Activated CD4-positive, alpha-beta T cell treated with anti-CD3 and anti-CD28 coated beads, Interleukin-2, amount 50 U/mL, for 1 hour (primary cell): ENCODE measurements at regions not wholly inside any gene's neighbourhood (a gene's known extent, or its start where the extent isn't known, plus 50 kb on each side); places are given as distances from the start of the nearest gene placed in this dataset.
"Not testable (repeated sequence)": the region's sequence is repeated elsewhere in the genome, so short reads cannot be mapped to it uniquely, and the experiment has no call there.

Source experiments
- DNase-seq: peaks from one replicate; pipeline ENCODE4 v3.0.0-alpha.2; 2020

DNA sequence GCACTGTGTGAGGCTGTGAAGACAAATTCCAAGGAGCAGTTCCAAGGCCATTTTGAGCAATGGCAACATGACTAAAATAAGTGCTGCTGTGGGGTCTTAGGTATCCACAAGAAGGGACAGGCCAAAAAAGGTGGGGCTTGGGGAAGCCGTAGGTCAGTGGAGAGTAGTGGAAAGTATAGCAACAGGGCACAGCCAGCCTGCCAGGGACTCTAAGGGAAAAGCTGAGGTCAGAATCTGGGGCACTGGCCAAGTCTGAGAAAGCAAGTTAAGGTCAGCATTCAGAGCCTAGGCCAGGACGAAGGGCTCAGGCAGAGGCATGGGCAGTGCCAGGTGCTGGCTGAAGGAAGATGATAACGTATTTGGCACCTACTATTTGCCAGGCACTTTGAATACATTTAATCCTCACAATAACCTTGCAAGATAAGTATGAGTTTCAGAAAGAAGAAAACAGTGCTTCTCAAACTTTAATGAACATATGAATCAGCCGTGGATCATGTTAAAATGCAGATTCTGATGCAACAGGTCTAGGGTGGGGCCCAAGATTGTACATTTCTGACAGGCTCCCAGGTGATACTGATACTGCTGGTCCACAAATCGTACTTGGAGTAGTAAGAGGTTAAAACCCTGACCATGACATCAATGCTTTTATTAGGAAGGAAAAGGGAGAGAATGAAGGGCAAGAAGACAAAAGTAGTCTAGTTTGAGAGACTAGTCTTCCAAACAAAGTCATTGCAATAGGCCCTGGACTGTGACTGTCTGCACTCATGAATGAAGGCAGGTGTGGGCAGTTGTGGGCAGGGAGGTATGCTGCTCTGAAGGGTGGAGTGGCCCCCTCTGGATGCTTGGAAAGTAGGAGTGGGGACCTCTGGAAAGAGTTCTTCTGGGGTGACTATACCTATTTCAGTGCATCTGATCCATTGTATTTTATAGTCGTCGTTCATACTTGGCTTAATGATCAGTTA lies 106.3 kb upstream of the ANKRD28 start:
- DNase-seq, result no peak

DNA sequence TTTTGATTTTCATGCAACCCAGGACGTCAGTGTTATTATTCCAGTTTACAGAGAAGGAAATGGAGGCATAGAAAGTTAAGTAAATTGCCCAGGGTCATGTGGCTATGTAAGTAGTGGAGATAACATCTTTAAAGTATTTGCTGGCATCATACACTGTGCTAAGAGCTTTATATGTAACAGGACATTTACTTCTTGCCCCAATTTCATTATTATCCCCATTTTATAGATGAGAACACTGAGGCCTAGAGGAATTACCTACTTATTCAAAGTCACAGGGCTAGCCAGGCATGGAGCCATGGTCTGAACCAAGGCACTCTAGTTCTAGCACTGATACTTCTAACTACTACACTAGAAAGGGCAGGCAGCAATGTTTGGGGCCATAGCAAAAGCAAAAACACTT lies 107.3 kb upstream of the ANKRD28 start:
- no peak for DNase-seq

DNA sequence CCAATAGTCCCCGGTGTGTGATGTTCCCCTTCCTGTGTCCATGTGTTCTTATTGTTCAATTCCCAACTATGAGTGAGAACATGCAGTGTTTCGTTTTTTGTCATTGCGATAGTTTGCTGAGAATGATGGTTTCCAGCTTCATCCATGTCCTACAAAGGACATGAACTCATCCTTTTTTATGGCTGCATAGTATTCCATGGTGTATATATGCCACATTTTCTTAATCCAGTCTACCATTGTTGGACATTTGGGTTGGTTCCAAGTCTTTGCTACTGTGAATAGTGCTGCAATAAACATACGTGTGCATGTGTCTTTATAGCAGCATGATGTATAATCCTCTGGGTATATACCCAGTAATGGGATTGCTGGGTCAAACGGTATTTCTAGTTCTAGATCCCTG lies 109.6 kb upstream of the ANKRD28 start:
- not testable (repeated sequence) for DNase-seq

DNA sequence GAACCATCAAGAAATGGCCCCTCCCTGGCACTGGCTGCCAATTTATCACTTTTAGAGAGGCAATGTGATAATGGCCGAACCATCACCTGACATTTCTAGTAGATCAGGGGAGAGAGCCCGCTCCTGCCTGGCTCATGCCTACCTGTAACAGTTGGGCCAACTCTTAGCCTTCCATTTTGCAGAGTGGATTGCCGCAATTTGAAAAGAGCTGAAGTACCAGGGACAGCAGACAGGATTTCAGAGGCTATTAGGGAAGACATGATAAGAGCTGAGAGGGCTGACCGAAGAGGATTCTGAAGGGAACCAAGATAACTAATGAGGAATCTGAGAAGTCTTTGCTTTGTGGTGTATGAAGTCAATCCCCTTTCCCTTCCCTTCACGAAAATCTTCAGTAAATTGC lies 121.2 kb upstream of the ANKRD28 start:
- no peak for DNase-seq

DNA sequence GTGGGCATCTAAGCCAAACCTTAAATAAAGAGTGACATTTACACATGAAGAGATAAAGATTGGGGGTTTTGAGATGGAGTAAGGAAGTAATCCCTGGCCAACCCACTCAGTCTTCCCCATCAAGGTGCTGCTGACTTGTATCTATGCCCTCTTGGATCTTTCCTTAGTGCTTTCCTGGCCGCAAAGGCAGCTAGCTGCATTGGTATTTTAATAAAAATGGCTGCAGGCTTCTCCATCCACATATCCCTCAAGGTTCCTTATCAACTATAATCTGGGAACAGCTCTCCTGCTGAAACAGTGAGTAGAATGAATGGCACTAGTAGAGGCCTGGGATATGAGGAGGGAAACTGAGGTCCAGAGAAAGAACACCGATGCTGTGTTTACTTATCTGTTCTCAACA lies 122.2 kb upstream of the ANKRD28 start:
- DNase-seq, result no peak

DNA sequence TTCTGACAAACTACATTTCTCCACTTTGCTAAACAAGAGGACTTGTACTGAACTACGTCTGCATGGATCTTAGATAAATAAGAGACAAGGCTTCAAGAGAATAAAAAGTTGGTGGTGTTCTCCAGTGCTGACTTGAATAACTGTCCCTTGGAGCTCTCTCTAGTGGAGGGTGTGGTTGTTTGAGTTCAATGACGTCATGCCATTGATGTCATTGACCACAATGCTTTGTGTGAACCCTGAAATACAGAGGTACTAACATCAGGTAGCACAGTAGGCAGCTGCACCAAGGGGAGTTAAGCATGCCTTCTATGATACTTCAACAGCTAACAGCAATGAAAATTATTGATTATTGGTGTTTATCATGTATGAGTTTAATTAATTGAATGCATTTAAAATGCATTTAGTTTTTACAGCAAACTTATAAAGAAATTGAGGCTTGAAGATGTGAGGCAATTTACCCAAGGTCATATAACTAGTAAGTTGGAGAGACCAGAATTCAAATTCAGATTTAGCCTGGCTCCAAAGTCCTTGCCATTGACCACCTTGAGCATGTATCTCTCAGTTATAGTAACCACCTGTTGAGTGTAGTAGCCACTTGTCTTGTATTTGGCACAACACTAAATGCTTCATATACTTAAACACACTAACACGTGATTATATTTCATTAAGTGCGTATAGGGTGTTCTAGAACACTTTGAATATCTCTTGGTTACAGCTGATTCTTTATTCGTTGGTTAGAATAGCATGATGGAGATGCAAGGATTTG lies 126.0 kb upstream of the ANKRD28 start:
- DNase-seq, result no peak

DNA sequence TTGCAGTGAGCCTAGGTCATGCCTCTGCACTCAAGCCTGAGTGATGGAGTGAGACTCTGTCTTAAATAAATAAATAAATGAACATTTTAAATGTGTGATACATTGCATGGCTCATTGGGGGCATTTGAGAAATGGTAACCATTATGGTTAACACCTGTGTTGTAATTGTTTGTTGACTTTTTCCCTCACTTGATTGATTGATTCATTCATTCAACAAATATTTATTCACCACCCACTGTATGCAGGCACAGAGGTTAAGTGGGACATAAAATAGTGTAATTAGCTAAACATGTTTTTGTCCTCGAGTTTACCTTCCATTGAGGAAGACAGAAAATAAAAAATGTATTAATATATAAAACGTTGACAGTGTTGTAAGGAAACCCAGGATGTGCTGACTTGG lies 127.1 kb upstream of the ANKRD28 start:
- DNase-seq, result no peak

DNA sequence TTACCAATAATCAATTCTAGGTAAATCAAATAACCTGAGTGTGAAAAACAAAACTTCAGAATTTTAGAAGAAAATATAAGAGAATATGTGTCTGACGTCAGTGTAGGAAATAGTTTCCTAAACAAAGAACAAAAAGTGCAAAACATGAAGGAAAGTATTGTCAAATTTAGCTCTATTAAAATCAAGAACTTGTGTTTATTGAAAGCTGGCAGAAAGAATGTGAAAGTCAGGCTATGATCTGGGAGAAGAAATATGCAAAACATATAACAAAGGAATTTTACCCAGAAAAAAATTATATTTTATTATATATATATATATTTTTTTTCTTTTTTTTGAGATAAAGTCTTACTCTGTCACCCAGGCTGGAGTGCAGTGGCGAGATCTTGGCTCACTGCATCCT lies 129.1 kb upstream of the ANKRD28 start:
- no peak for DNase-seq

DNA sequence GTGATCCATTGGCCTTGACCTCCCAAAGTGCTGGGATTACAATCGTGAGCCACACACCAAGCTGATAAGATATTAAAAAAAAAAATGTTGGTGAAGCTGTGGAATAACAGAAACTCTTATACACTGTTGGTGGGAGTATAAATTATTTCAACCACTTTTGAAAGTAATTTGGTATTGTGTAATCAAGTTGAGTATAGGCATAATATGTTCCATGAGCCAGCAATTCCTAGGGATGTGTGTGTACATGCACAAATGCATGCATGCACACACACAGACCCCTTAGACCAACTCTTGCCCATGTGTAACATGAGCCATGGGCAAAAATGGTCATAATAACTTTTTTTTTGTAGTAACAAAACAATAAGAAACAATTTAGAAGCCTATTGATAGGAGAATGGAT lies 130.2 kb upstream of the ANKRD28 start:
- DNase-seq, result no peak

DNA sequence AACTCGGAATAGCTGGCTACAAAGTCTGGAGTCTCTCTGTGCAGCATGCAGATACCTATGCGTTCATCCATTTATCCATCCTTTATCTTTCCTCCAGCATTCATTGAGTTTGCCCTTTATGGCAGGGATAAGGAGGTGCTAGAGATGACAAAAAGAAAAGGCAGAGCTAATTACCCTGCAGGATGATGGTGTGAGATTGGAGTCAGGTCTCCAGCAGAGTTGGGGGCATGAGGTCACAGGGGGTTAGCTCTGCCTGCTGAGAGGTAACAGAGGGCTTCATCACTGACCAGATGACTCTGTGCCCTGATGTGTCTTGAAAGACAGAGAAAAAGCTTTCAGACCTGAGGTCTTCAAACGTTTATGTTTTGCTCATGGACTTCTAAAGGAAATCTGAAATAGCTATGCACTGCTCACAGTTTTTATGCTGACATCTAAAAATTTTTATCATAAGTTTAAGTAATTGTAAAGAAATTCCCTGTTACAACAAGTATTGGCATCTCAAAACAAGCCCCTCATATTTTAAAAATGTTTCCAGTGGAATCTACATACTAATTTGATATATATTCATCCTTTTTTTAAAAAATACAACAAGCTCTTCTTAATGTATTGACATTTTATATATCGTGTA lies 132.3 kb upstream of the ANKRD28 start:
- no peak for DNase-seq

DNA sequence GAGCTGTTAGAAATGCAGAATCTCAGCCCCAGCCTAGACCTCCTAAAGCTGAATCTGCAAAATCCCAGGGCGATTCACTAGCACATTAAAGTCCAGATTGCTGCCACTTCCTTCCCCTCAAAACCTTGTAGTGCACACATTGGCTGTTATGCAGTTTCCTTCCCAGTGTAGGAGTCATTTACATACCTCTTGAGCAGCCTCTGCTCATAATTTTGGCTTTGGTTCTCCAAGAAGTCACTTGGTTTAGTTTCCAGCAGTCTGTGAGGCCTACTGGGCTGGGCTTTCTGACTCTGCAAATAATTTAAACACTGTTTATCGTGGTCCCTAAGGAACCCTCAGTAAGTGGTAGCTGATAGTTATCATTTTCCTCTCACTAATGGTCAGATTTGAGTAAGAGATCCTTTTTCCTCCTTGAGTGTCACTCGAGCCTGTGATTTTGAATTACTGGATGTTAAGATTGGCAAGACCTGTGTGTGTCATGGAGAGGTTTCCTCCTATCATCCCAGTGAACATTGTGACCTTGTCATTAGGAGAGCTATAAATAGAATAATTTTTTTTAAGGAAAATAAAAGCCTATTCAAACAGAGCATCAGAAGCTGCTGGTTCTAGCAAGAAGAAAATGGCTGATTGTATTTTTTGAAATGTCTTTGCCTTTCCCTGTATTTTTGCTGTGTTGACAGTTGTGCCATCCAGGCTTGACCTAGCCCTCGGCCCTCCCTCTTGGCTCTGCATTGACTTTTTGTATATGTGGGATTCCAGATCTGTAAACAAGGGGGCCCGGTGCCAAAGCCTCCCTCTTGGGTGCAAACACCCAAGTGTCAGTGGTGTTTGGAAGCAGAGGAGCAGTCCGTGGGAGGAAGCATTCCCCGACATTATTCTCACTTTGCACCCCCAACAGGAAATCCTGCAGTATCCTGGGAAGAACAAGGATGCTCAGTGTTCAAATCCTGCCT lies 134.8 kb upstream of the ANKRD28 start:
- DNase-seq, result no peak

DNA sequence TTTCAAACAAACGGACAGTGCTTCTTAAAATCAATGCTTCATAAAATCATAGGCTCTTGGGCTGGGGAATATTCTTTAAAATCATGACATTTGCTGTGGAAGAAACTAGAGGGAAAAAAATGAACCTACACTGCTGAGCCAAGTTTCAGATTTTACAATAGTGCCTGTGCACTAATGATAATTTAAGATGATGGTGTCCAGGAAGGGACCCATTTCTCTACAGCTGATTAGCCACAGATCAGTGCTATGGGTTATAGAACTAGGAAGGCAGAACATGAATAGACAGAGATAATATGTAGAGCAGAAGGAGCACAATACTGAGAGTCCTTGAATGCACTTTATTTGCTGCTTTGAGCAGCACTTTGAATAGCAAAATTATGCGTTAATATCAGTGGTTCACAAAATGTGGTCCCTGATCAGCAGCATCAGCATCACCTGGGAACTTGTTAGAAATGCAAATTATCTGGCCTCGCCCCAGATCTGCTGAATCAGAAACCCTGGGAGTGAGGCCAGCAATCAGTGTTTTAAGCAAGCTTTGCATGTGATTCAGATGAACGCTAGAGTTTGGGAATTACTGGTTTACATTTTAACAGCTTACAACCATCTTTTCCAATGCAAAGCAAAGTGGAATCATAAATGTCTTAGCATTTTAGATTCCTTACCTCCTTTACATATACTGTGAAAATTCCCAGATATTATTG lies 135.8 kb upstream of the ANKRD28 start:
- DNase-seq, result no peak

DNA sequence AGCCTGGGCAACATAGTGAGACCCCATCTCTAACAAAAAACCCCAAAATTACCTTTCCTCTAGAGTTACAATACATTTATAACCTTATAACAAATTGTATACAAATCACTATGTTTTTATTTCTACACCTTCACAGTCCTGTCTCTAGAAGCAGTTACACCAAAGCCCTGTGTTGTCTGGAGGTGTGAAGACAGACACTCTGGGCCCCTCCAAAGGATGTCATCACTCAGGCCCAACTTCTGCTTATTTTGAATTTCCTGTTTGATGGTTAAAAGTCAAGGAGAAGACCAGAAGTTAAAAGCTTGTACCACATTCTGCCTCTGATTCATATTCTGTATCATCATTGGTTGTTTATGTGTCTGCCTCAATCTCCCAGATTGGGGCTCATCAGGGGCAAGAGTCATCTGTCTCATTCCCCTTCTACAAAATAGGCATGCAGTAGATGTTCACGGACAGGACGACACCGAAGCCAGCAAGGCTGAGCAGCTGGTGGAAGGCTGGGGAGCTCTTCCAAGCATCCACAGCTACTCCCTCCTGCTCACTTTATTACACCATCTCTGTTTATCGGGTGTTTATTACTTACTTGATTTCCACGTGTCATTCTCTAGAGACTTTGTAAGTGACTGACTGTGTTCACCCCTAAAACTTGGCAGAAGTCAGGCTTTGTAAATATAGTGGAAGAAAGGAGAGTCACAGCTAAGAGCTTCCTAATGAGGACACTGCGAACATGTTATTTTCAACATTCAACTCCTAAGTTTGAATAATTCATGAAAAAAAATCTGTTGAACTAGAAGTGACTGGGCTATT lies 136.8 kb upstream of the ANKRD28 start:
- no peak for DNase-seq

DNA sequence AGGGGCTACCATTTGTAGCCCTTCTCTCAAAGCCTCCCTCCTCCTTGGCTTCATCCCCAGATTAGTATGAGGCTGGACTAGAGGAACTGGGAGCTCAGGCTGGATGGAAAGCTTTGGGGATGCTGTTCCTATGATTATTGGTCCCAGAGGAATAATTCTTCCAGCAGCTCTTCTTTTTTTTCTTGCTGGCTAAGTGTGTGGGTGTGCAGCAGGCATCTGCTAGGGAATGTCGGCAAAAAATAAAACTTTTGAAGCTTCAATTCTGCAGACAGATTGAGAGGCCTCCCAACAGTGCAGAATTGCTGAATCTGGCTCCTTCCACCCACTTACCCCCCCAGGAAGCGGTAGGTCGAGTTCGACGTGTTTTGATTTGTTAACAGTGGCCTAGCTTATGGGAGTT lies 138.5 kb upstream of the ANKRD28 start:
- DNase-seq, result no peak

DNA sequence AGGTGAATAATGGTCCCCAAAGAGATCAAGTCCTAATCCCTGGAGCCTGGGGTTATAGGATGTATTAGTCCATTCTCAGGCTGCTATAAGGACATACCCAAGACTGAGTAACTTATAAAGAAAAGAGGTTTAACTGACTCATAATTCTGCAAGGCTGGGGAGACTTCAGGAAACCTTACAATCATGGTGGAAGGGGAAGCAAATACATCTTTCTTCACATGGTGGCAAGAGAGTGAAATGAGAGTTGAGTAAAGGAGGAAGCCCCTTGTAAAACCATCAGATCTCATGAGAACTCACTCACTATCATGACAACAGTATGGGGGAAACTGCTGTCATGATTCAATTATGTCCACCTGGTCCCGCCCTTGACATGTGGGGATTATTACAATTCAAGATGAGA lies 142.9 kb upstream of the ANKRD28 start:
- no peak for DNase-seq

DNA sequence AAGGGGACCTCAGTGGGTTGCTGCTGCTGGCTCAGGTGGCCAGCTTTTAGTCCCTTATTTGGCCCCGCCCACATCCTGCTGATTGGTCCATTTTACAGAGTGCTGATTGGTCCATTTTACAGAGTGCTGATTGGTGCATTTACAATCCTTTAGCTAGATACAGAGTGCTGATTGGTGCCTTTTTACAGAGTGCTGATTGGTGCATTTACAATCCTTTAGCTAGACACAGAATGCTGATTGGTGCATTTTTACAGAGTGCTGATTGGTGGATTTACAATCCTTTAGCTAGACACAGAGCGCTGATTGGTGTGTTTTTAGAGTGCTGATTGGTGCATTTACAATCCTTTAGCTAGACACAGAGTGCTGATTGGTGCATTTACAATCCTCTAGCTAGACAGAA lies 143.7 kb upstream of the ANKRD28 start:
- DNase-seq, result not testable (repeated sequence)

DNA sequence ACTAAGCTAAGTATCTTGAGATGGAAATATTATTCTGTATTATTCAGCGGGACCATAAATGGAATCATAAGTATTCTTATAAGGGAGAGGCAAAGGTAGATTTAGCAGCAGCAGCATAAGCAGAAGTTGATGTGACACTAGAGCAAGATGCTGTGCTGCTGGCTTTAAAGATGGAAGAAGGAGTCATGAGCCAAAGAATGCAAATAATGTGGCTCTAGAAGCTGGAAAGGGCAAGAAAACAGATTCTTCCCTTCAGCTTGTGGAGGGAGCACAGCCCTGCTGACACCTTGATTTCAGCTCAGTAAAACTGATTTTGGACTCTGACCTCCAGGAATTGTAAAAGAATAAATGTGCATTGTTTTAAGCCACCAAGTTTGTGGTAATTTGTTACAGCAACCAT lies 144.2 kb upstream of the ANKRD28 start:
- no peak for DNase-seq

DNA sequence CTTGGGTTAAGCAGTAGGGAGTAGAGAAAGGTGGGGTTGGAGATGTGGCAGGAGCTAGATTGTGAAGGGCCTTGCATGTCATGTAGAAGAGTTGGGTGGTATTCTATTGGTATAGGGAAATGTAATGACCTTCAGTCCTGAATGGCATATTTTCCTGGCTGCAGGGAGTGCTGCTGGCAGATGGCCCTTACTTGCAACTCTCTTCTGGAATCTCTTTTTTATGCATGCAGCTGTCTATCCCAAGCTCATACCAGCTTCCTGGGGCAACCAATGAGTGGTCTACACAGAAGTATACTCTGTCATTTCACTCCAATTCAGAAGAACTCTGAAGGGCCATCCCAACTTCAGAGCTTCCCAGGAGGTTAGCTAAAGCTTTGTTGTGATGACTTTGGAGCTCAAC lies 144.7 kb upstream of the ANKRD28 start:
- no peak for DNase-seq

DNA sequence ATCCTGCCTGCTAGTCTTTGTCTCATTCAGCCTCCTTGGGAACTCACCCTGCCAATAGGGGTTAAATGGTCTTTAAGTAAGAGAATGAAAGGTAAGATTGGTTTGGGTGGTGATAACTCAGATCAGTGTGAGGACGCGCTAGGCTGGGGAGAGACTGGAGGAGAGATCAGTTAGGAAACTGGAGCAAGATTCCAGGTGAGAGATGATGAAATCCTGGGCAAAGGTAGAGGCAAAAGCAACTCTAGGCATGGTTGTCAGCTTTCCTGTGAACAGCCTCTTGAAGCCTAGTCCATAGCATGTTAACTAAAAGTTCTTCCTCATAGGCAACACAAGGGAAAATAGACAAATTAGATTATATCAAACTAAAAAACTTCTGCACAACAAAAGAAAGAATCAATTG lies 145.2 kb upstream of the ANKRD28 start:
- DNase-seq, result no peak

DNA sequence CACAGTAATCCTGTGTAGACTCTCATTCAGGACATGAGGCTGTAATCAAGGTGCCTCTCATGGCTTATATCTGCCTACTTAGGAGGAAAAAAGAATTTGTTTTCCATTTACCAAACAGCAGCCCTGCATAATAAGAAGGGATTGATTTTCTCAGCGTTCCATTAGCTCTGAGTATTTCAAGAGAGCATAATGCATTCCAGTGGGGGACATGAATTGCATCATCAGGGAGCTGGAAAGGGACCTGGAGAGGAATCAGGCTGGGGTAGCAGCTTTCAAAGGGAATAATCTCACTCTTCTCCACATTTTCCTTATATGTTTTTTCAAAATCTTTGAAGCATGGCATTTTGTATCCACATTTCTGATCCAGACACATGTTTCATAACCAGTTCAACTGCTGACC lies 150.6 kb upstream of the ANKRD28 start:
- DNase-seq, result no peak
